ENCODE measurements at regions not wholly inside any gene's neighbourhood (a gene's known extent, or its start where the extent isn't known, plus 50 kb on each side); places are given as distances from the start of the nearest gene placed in this dataset.

DNA sequence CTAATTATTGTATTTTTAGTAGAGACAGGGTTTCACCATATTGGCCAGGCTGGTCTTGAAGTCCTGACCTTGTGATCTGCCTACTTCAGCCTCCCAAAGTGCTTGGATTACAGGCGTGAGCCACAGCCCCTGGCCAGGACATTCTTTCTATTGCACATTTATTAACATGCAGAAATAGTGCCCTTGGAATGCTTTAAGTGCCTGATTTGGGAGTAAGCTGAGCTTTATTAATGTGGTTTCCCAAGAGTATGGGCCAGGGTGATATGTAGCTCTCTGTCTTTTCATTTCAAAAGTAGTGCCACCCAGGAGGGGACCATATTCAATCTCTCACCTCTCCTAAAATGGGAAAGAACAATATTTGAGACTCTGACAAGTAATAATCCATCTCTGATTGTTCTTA, 970.7 kb downstream of the KCNMA1 start:
- Histone ChIP-seq H3K36me3 (ENCODE audit: control insufficient read depth in 4 of 4, insufficient read depth in 4 of 4, low read length in 3 of 4) (no peaks in the 10 kb centered on the region), H3K27ac (ENCODE audit: insufficient read depth in 1 of 2, low read depth in 1 of 2, low read length in 2 of 2, poor library complexity in 1 of 2, severe bottlenecking in 2 of 2) (no peak overlapping the region), H3K27me3 (replicated peaks in 2 of 5; ENCODE audit: control insufficient read depth in 4 of 5, insufficient read depth in 5 of 5, low read length in 4 of 5) (no peaks in the 10 kb centered on the region), H3K4me3 (ENCODE audit: control insufficient read depth in 1 of 7, extremely low read depth in 1 of 7, insufficient read depth in 4 of 7, low read depth in 2 of 7, low read length in 6 of 7) (no peak overlapping the region), H3K9me3 (ENCODE audit: control extremely low read depth in 1 of 5, control insufficient read depth in 4 of 5, insufficient read depth in 2 of 5, low read depth in 1 of 5, low read length in 4 of 5) (no peaks in the 10 kb centered on the region), H3K4me1 (ENCODE audit: control extremely low read depth in 1 of 4, control insufficient read depth in 4 of 4, insufficient read depth in 4 of 4, low read length in 3 of 4) (no peaks in the 10 kb centered on the region)
- no peak for DNase-seq
- ChIA-PET CTCF (no interaction called here), POLR2A (no interaction called here)
- WGBS (ENCODE audit: insufficient coverage), result no CpG with 5 or more reads among the region's 1 CpG

DNA sequence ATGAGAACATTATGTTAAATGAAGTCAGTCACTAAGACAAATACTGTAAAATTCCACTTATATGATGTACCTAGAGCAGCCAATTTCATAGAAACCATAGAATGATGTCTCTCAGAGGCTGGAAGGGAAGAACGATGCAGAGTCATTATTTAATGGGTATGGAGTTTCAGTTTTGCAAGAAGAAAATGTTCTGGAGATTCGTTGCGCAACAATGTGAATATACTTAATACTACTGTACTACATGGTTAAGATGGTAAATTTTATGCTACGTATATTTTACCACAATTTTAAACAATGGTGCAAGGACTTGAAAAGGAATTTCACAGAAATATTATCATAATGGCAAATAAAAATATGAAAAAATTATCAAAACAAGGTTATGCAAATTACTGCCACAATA, 972.6 kb downstream of the KCNMA1 start:
- DNase-seq, result no peak
- Histone ChIP-seq H3K27me3 (replicated peaks in 2 of 5; ENCODE audit: control insufficient read depth in 4 of 5, insufficient read depth in 5 of 5, low read length in 4 of 5) (no peaks in the 10 kb centered on the region), H3K4me1 (ENCODE audit: control extremely low read depth in 1 of 4, control insufficient read depth in 4 of 4, insufficient read depth in 4 of 4, low read length in 3 of 4) (no peaks in the 10 kb centered on the region), H3K9me3 (ENCODE audit: control extremely low read depth in 1 of 5, control insufficient read depth in 4 of 5, insufficient read depth in 2 of 5, low read depth in 1 of 5, low read length in 4 of 5) (no peaks in the 10 kb centered on the region), H3K36me3 (ENCODE audit: control insufficient read depth in 4 of 4, insufficient read depth in 4 of 4, low read length in 3 of 4) (no peaks in the 10 kb centered on the region), H3K27ac (ENCODE audit: insufficient read depth in 1 of 2, low read depth in 1 of 2, low read length in 2 of 2, poor library complexity in 1 of 2, severe bottlenecking in 2 of 2) (no peak overlapping the region), H3K4me3 (ENCODE audit: control insufficient read depth in 1 of 7, extremely low read depth in 1 of 7, insufficient read depth in 4 of 7, low read depth in 2 of 7, low read length in 6 of 7) (no peak overlapping the region)
- ChIA-PET CTCF (interaction anchor here (1.0 kb wide), 1 partner anchor 18 kb away, joined by 3 read pairs; no protein-coding TSS in a partner anchor), POLR2A (no interaction called here)
- WGBS (ENCODE audit: insufficient coverage), result no CpG with 5 or more reads among the region's 4 CpGs

DNA sequence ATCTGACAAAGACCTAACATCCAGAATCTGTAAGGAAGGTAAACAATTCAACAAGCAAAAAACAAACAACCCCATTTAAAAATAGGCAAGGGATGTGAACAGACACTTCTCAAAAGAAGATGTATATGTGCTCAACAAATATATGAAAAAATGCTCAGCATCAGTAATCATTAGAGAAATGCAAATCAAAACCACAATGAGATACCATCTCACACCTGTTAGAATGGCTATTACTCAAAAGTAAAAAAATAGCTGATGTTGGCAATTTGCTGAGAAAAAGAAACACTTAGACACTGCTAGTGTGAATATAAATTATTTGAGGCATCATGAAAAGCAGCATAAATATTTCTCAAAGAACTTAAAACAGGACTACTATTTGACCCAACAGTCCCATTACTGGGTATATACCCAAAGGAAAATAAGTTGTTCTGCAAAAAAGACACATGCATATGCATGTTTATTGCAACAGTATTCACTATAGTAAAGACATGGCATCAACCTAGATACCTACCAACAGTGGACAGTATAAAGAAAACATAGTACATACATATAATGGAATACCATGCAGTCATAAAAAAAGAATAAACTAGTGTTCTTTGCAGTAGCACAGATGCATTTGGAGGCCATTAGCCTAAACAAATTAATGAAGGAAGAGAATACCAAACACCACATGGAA, 980.1 kb downstream of the KCNMA1 start:
- no peak for DNase-seq
- Histone ChIP-seq H3K4me3 (ENCODE audit: control insufficient read depth in 1 of 7, extremely low read depth in 1 of 7, insufficient read depth in 4 of 7, low read depth in 2 of 7, low read length in 6 of 7) (no peak overlapping the region), H3K27ac (ENCODE audit: insufficient read depth in 1 of 2, low read depth in 1 of 2, low read length in 2 of 2, poor library complexity in 1 of 2, severe bottlenecking in 2 of 2) (no peak overlapping the region), H3K27me3 (replicated peaks in 2 of 5; ENCODE audit: control insufficient read depth in 4 of 5, insufficient read depth in 5 of 5, low read length in 4 of 5) (no peaks in the 10 kb centered on the region), H3K36me3 (ENCODE audit: control insufficient read depth in 4 of 4, insufficient read depth in 4 of 4, low read length in 3 of 4) (no peaks in the 10 kb centered on the region), H3K4me1 (ENCODE audit: control extremely low read depth in 1 of 4, control insufficient read depth in 4 of 4, insufficient read depth in 4 of 4, low read length in 3 of 4) (no peaks in the 10 kb centered on the region), H3K9me3 (ENCODE audit: control extremely low read depth in 1 of 5, control insufficient read depth in 4 of 5, insufficient read depth in 2 of 5, low read depth in 1 of 5, low read length in 4 of 5) (no peaks in the 10 kb centered on the region)
- ChIA-PET CTCF (no interaction called here), POLR2A (no interaction called here)

DNA sequence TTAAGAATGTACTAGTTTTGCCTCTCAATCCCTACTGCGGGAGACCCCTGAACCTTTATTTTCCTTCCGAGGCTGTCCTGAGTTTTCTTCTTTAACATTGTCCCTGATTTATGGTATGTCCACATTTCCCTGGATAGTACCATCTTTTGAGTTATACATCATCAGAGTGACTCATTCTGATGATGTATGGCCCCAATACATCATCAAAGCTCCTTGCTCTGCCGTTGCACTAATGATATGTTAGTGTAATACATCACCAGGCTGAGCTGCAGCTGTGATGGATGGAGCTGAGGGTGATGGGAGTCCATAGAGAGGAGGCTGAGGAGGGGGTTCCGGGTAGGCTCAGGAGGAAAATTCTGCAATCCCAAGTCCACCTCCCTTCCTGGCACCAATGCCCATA, 986.5 kb downstream of the KCNMA1 start:
- H3K36me3 ChIP-seq (ENCODE audit: control insufficient read depth in 4 of 4, insufficient read depth in 4 of 4, low read length in 3 of 4), result no peaks in the 10 kb centered on the region
- no peaks in the 10 kb centered on the region for H3K9me3 ChIP-seq (ENCODE audit: control extremely low read depth in 1 of 5, control insufficient read depth in 4 of 5, insufficient read depth in 2 of 5, low read depth in 1 of 5, low read length in 4 of 5)
- no peak for DNase-seq
- 100% methylated on average over 2 of the region's 4 CpGs for WGBS (ENCODE audit: insufficient coverage)
- no peaks in the 10 kb centered on the region for H3K27me3 ChIP-seq (replicated peaks in 2 of 5; ENCODE audit: control insufficient read depth in 4 of 5, insufficient read depth in 5 of 5, low read length in 4 of 5)
- H3K27ac ChIP-seq (ENCODE audit: insufficient read depth in 1 of 2, low read depth in 1 of 2, low read length in 2 of 2, poor library complexity in 1 of 2, severe bottlenecking in 2 of 2), result no peak overlapping the region
- ChIA-PET CTCF (no interaction called here), POLR2A (no interaction called here)
- H3K4me3 ChIP-seq (ENCODE audit: control insufficient read depth in 1 of 7, extremely low read depth in 1 of 7, insufficient read depth in 4 of 7, low read depth in 2 of 7, low read length in 6 of 7), result no peak overlapping the region
- H3K4me1 ChIP-seq (ENCODE audit: control extremely low read depth in 1 of 4, control insufficient read depth in 4 of 4, insufficient read depth in 4 of 4, low read length in 3 of 4), result no peaks in the 10 kb centered on the region

DNA sequence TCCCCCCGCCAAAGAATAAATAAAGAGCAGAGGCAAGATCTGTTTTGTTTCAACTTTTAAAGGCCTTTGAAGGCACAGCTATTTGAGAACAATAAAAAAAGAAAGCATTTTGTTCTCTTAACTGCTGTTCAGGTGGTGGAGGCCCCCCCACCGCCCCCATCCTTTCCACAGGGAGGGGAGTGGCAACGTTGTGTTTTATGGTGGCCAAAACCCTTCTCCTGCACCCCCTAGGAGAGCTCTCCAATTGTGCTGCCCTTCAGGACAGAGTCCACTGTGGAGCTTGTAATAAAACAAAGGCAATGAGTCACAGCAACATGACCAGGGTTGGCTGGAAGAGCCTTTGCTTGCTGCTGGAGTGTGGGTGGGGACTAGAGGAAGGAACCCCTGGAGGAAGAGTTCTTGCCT, 987.9 kb downstream of the KCNMA1 start:
- ChIA-PET POLR2A (no interaction called here), CTCF (no interaction called here)
- no peak for DNase-seq
- Histone ChIP-seq H3K27ac (ENCODE audit: insufficient read depth in 1 of 2, low read depth in 1 of 2, low read length in 2 of 2, poor library complexity in 1 of 2, severe bottlenecking in 2 of 2) (no peak overlapping the region), H3K4me1 (ENCODE audit: control extremely low read depth in 1 of 4, control insufficient read depth in 4 of 4, insufficient read depth in 4 of 4, low read length in 3 of 4) (no peaks in the 10 kb centered on the region), H3K4me3 (ENCODE audit: control insufficient read depth in 1 of 7, extremely low read depth in 1 of 7, insufficient read depth in 4 of 7, low read depth in 2 of 7, low read length in 6 of 7) (no peak overlapping the region), H3K9me3 (ENCODE audit: control extremely low read depth in 1 of 5, control insufficient read depth in 4 of 5, insufficient read depth in 2 of 5, low read depth in 1 of 5, low read length in 4 of 5) (no peaks in the 10 kb centered on the region), H3K27me3 (replicated peaks in 2 of 5; ENCODE audit: control insufficient read depth in 4 of 5, insufficient read depth in 5 of 5, low read length in 4 of 5) (no peaks in the 10 kb centered on the region), H3K36me3 (ENCODE audit: control insufficient read depth in 4 of 4, insufficient read depth in 4 of 4, low read length in 3 of 4) (no peaks in the 10 kb centered on the region)
- no CpG with 5 or more reads among the region's 3 CpGs for WGBS (ENCODE audit: insufficient coverage)

DNA sequence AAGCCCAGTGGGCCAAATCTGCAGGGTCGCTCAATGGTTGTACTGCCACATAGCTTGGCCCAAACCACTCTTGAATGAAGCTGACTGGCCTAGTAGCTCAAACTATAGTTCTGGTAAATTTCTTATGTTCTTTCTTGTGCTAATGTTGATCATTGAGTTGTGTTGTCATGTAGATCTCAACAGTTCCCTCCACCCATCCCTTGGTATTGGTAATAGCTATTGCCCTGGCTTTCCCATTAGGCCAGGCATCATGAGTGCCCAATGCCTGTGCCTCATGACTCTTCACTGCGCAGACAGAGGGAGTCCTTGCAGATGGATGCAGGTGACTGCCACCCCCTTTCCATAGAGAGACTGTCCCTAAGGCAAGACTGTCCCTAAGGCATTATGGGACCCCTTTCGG, 988.4 kb downstream of the KCNMA1 start:
- ChIA-PET POLR2A (no interaction called here), CTCF (no interaction called here)
- 100% methylated on average over 2 of the region's 3 CpGs for WGBS (ENCODE audit: insufficient coverage)
- H3K27me3 ChIP-seq (replicated peaks in 2 of 5; ENCODE audit: control insufficient read depth in 4 of 5, insufficient read depth in 5 of 5, low read length in 4 of 5), result no peaks in the 10 kb centered on the region
- no peaks in the 10 kb centered on the region for H3K36me3 ChIP-seq (ENCODE audit: control insufficient read depth in 4 of 4, insufficient read depth in 4 of 4, low read length in 3 of 4)
- H3K27ac ChIP-seq (ENCODE audit: insufficient read depth in 1 of 2, low read depth in 1 of 2, low read length in 2 of 2, poor library complexity in 1 of 2, severe bottlenecking in 2 of 2), result no peak overlapping the region
- no peak overlapping the region for H3K4me3 ChIP-seq (ENCODE audit: control insufficient read depth in 1 of 7, extremely low read depth in 1 of 7, insufficient read depth in 4 of 7, low read depth in 2 of 7, low read length in 6 of 7)
- no peak for DNase-seq
- H3K9me3 ChIP-seq (ENCODE audit: control extremely low read depth in 1 of 5, control insufficient read depth in 4 of 5, insufficient read depth in 2 of 5, low read depth in 1 of 5, low read length in 4 of 5), result no peaks in the 10 kb centered on the region
- no peaks in the 10 kb centered on the region for H3K4me1 ChIP-seq (ENCODE audit: control extremely low read depth in 1 of 4, control insufficient read depth in 4 of 4, insufficient read depth in 4 of 4, low read length in 3 of 4)

DNA sequence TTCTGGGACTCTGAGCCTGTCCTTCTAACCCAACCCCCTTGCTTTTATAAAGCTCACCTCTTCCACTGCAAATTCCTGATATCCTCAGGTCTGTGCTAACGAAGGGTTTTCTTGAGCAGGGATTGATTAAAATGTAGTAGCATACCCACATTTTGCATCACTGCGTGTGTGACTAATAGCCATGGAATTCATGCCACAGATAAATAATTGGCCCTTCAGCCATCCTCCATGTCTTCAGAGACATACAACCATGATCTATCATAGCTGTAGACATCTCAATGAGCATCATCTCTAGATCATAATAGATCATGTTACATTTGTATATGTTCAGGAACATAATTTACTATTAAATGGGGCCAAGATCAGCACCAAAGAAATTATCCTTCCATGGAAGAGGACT, 990.3 kb downstream of the KCNMA1 start:
- no peaks in the 10 kb centered on the region for H3K9me3 ChIP-seq (ENCODE audit: control extremely low read depth in 1 of 5, control insufficient read depth in 4 of 5, insufficient read depth in 2 of 5, low read depth in 1 of 5, low read length in 4 of 5)
- 100% methylated on average over 2 of the region's 2 CpGs for WGBS (ENCODE audit: insufficient coverage)
- no peak overlapping the region for H3K27ac ChIP-seq (ENCODE audit: insufficient read depth in 1 of 2, low read depth in 1 of 2, low read length in 2 of 2, poor library complexity in 1 of 2, severe bottlenecking in 2 of 2)
- no peak overlapping the region for H3K4me3 ChIP-seq (ENCODE audit: control insufficient read depth in 1 of 7, extremely low read depth in 1 of 7, insufficient read depth in 4 of 7, low read depth in 2 of 7, low read length in 6 of 7)
- CTCF ChIA-PET, result no interaction called here
- DNase-seq, result no peak
- H3K36me3 ChIP-seq (ENCODE audit: control insufficient read depth in 4 of 4, insufficient read depth in 4 of 4, low read length in 3 of 4), result no peaks in the 10 kb centered on the region
- H3K27me3 ChIP-seq (replicated peaks in 2 of 5; ENCODE audit: control insufficient read depth in 4 of 5, insufficient read depth in 5 of 5, low read length in 4 of 5), result no peaks in the 10 kb centered on the region
- no peaks in the 10 kb centered on the region for H3K4me1 ChIP-seq (ENCODE audit: control extremely low read depth in 1 of 4, control insufficient read depth in 4 of 4, insufficient read depth in 4 of 4, low read length in 3 of 4)
- POLR2A ChIA-PET, result no interaction called here

Data from common myeloid progenitor, CD34-positive (primary cell).